HG03571 (cell line): ENCODE measurements at regions not wholly inside any gene's neighbourhood (a gene's known extent, or its start where the extent isn't known, plus 50 kb on each side); places are given as distances from the start of the nearest gene placed in this dataset.
"Not testable (repeated sequence)": the region's sequence is repeated elsewhere in the genome, so short reads cannot be mapped to it uniquely, and the experiment has no call there.

ENCODE experiments used
- ATAC-seq: cut with Tn5 transposase; IDR thresholded peaks from one replicate; pipeline ENCODE4 v1.9.1; 2021; ENCODE audit not compliant: unreplicated experiment

DNA sequence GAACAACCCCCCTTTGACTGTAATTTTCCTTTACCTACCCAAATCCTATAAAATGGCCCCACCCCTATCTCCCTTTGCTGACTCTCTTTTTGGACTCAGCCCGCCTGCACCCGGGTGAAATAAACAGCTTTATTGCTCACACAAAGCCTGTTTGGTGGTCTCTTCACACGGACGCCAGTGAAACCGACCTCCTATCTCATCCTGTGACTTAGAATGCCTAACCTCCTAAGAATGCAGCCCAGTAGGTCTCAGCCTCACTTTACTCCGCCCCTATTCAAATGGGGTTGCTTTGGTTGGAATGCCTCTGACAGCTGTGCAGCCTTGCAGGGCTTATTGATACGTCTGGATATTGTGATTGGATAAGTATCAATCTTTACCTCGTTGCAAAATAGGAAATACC is 243.8 kb upstream of the PROK2 start:
- ATAC-seq, result not testable (repeated sequence)

DNA sequence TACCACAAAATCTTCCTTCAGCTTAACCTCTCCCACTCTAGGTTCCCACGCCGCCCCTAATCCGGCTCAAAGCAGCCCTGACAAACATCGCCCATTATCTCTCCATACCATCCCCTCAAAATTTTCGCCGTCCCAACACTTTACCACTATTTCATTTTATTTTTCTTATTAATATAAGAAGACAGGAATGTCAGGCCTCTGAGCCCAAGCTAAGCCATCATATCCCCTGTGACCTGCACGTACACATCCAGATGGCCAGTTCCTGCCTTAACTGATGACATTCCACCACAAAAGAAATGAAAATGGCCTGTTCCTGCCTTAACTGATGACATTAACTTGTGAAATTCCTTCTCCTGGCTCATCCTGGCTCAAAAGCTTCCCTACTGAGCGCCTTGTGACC is 243.4 kb upstream of the PROK2 start:
- not testable (repeated sequence) for ATAC-seq

DNA sequence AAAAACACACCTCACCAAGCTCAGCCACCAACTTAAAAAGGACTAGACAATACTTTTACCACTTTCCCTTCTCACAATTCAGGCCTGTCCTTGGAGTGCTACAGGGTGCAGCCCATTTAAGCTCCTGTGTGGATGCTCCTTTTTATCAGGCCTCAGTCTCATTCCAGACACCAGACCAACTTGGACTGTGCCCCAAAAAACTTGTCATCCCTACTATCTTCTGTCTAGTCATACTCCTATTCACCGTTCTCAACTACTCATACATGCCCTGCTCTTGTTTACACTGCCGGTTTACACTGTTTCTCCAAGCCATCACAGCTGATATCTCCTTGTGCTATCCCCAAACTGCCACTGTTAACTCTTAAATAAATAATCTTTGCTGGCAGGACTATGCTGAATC is 242.8 kb upstream of the PROK2 start:
- not testable (repeated sequence) for ATAC-seq

DNA sequence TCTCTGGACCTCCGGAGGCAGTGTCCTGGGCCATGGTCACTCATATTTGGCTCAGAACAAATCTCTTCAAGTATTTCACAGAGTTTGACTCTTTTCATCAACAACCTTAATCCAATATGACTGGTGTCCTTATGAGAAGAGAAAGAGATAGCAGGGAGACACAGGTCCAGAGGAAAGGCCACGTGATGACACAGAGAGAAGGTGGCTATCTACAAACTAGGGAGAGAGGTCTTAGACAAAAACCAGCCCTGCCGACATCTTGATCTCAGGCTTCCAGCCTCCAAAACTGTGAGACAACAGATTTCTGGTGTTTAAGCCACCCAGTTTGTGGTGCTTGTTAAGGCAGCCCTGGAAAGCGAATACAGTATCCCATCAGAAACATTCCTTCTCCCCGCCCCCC is 237.1 kb upstream of the PROK2 start:
- ATAC-seq, result no peak

DNA sequence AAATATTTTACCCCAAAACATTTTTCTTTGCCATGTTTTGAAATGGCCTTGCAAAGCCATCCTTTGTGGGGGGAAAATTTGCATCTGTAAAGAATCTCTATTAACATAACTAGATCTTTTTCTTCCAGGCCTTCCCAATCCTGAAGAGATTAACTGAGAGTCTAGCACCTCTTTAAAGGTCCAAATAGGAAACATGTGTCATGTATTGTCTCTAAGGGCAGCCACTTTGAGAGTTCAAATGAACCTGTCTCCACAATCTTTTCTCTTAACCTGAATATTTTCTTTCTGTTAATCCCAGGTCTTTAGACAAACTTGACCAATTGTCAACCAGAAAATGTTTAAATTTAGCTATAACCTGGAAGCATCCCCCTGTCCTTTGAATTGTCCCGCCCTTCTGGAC is 236.6 kb upstream of the PROK2 start:
- ATAC-seq, result no peak

DNA sequence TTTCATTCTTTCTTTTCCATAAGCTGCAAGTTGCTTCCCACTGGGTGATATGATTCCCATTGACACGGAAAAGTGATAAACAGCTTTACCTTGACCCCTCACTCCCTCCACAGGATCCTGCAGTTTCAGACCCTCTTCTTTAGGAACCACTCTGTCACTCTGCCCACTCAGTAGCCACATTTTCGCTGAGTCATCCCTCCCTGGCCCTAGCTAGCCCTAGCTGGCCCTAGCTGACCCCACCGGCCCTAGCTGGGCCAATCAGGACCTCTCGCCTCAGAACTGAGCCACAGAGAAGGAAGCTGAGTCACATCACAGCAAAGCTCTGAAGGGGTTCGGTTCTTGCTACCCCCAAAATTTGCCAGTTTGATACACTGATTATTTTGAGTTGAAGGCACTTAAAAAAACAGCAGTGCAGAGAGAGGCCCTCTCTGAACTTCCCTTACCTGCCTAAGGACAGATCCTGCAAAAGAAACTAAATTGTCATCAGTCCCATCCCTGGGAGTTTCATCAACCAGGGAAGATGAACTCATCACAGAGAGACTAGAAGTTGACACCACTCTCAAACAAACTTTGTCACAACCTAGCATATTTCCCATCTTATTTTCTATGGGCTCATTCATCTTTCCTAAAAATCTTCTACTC is 233.5 kb upstream of the PROK2 start:
- no peak for ATAC-seq

DNA sequence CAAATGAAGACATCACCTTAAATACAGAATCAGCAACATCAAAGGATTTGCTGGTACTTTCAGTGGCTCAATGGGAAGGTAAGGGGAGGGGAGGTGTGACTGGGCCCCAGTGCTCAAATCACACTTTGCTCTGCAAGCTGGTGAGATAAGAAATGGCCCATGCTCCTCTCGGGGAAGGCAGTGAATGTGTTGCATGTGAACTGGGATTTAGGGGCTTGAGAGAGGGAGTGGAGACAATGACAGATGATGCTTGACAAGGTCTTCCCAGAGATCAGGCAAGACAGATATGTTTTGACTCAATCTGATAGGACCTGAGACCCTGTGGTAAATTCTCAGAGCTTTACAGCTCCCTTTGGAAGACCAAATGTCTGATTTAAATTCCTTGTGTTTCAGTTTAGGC is 233.0 kb upstream of the PROK2 start:
- no peak for ATAC-seq

DNA sequence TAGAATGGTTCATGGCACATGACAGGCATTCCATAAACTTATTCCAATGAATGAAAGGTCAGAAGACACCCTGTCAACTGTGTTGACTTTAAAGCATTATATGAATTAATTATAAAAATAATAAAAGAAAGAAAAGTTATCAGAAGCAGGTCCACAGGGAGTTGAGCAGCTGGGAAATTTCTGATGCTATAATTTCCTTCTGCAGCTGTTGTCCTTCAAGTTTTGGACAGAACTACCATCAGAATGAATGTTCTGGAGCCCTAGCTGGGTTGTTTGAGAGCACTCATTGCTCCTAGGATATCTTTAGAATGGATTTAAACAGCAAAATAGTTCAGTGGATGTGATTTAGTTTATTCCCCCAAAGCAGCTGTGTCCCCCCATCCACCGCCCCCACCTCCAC is 232.4 kb upstream of the PROK2 start:
- ATAC-seq, result no peak

DNA sequence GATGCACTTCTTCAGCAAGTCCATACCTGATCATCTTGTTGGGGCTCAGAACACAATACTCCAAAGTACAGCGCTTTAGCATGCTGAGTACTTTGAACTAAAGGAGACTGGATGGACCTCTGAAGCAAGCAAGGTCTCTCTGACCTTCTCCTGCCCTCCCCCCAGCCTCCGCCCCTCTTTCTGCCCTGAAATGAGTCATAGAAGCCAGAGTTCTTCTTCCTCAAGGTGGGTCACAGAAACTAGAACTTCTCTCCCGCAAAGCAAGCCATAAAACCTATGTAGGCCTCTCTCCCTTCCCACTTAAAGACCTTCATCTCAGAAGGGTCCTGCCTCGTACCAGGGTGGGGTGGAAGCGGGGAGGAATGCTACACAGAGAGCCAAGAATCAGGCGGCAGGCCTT is 230.5 kb upstream of the PROK2 start:
- ATAC-seq, result peak; percentile 64

DNA sequence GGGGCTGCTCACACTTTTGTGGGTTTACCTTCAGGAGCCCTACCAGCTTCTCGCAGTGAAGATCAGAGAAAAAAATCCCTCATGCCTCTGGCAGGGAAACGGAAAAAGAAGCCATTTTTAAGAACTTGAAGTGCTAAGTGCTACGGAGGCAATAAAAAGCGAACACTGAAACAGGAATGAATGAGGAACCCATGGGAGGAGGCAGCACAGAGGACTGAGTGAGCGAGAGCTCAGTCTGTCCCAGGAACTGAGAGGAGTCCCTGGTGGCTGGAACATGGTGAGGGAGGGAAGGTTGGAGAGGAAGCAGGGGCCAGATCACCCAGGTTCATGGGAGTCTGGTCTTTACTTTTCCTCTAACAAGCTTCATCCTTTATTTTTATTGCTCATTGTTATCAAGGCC is 228.1 kb upstream of the PROK2 start:
- no peak for ATAC-seq

DNA sequence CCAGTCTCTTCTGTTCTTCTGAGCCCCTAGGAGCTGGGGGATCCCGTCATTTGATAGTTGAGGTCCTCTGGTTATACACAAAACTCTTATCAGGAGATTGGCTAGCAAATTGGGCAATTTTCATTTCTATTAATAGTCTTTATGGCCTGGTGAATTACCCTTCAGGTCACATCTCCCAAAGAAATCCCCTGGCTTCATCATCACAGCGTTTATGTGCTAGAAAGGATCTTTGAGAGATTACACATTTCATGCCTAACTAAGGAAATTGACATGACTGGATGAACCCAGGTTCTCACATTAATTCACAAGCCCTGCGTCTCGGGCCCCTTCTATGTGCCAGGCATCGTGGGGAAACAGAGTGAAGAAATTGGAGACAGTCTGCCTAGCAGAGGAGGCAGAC is 227.4 kb upstream of the PROK2 start:
- no peak for ATAC-seq

DNA sequence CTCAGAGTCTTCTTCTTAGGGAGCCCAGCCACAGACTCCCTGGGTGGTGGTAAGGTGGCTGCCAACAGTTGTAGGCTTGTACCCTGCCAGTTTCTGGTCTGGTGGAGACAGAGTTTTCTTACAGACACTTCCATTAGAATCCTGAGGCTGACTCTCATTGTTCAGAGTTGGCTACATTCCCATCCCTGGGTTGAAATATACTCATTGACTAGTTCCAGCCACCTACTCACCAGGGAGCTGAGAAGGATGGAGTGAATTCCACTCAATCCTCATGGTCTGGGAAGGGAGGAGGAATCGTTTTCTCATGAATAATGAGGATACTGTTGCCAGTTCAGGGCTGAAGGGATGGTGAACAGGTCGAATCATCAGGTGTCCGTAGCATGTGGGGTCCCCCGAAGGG is 226.5 kb upstream of the PROK2 start:
- no peak for ATAC-seq

DNA sequence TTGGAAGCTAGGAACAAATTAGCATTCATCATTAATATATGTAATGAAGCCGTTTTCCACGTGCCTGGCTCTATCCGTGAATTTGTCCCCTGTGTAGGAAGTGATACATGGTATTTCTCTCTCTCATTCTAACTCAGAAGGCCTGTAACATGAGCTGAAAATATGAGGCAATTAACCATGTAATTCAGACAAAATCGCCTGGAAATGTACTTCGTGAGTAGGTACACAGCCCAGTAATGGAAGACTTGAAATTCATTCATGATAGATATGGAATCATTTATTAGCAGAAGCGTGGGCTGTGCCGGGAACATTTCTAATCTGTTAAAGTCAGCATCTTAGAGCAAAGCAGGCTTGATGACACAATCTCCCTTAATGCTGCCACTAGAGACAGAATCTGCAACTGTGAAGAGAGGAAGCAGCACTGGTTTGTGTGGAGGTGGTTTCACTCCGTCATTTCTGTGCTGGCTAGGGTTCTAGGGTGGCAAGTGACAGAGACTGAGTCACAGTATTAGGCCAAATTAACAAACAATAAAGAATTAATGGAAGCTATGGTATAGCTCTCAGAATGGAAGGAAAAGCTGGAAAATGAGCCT is 225.0 kb upstream of the PROK2 start:
- ATAC-seq, result no peak

DNA sequence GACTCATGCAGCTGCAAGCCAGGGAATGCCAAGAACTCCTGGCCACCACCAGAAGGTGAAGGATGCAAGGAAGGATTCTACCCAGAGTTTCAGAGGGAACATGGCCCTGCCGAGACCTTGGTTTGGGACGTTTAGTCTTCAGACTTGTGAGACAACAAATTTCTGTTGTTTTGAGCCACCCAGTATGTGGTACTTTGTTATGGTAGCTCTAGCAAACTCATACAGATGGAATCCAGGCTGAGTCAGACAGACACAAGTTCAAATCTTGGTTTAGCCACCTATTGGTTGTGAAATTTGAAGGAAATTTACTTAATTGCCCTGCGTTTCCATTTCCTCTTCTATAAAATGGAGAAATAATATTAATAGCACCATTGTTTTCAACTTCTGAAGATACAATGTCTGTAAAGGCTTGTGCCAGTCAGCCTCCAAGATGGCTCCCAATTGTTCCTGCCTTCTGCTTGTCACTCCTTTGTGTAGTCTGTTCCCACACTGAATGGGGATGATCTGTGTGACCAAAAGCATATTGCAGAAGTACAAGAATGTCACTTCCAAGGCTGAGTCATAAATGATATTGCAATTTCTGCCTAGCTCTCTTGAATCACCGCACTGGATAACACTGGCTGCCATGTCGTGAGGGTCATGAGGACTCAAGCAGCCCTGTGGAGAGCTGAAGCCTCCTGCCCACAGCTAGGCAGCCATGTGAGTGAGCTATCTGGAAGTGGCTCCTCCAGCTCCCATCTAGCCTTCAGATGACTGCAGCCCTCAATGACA is 223.5 kb upstream of the PROK2 start:
- no peak for ATAC-seq

DNA sequence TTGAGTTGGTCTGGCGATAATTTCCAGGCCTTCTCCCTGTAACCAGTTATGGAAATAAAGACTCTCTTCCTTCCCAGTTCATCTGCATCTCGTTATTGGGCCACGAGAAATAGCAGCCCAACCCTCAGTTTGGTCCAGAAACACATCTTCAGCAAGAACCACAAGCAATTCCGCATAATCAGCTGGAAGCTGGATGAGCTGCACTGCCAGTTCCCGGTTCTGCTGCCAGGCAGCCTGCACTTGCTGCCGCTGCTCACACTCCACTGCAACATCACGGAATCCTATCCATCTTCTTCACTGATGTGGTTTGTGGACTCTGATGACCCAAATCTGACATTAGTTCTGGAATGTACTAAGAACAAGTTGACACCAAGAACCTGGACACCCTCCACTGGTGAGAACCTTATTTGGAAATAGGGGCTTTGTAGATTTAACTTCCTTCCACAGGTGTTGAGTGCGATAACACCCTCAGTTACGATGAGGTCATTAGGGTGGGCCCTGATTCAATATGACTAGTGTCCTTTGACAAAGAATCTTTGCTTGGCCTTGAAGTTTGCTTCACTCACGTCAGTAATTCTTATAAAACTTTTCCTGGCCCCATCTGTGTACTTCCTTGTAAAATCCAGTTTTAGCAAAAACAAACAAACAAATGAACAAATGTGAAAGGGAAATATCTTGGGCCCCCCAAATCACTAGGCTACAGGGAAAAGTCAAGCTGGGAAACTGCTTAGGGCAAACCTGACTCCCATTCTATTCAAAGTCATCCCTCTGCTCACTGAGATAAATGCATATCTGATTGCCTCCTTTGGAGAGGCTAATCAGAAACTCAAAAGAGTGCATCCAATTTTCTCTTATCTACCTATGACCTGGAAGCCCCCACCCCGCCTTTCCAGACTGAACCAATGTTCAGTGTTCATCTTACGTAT is 221.9 kb upstream of the PROK2 start:
- no peak for ATAC-seq

DNA sequence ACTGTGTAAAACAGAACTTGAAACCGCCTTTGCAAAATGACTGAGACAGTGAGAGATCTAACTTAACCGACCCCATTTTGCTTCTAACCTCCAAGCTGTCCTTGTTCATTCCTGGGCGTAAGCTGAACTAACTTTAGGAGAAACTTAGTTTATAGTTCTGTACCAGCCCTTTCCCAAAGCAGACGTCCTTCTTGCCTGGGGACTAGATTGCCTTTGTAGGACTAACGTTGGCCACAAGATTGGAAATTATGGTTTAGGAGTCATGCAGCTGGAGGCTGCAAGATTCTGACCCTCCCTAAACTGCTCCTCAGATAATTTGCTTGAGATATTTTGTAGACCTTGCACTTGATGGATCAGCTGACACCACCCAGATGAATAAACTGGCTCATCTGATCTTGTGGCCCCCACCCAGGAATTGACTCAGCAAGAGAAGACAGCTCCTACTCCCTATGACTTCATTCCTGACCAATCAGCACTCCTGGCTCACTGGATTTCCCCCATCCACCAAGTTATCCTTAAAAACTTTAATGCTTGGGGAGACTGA is 219.9 kb upstream of the PROK2 start:
- no peak for ATAC-seq

DNA sequence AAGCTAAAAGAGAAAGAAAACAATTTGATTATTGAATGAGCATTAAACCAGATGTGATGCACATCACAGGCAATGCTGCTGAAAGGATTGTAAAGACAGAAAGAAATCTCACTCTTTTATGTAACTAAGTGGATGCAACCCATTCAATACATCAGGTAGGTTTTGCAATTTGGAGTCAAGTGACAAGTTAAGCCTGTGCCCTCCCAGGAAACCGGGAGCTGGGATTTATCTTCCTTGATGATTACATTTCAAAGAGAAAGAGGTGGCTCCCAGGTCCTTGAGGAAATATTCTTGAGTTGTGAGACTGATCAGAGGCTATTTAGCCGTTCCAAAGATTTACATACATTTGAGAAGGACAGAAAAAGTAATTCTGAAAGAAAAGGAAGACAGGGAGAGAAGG is 219.0 kb upstream of the PROK2 start:
- no peak for ATAC-seq

DNA sequence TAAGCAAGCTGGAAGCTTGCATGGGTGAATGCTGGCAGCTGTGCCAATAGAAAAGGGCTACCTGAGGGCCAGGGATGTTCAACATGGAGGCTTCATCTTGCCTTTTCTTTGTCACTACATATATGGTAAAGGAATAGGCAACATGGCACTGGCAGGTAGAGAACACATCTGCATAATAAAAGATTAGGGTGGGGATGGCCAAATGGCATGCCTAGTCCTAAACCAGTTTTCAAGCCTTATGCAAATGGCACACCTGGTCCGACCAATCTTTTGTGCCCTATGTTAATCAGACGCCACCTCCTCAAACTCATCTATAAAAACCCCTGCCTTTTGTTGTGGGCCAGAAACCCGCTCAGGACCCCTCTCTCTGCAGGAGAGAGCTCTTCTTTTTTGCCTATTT is 216.8 kb upstream of the PROK2 start:
- ATAC-seq, result no peak

DNA sequence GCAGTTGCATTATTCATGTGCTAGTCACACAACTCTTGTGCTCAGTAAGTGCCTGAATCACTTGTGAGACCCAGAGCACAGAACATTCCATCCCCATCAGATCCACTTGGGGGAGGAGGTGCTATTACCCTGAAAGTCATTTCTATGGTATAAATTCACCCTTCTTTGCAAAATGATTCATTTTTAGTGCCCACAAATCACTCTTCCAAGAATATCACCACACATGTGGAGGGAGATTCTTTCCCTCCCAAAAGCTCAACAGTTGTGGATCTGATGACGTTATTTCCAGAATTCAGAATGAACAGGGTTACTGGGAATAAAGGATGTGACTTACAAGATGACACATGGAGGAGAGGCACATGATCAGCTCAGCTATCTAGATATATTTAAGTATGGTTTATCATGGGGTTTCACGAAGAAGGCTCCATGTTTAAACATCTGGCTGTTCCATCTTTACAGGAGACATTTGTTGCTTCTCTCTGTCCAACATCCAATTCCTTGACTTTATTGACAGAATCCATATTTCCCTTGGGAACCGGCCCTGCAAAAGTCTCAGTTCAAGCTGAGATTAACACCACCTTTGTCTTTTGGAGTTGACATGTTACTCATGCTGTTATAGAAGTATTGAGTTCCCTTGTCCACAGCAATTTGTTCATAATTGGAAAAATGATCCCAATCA is 214.2 kb upstream of the PROK2 start:
- no peak for ATAC-seq

DNA sequence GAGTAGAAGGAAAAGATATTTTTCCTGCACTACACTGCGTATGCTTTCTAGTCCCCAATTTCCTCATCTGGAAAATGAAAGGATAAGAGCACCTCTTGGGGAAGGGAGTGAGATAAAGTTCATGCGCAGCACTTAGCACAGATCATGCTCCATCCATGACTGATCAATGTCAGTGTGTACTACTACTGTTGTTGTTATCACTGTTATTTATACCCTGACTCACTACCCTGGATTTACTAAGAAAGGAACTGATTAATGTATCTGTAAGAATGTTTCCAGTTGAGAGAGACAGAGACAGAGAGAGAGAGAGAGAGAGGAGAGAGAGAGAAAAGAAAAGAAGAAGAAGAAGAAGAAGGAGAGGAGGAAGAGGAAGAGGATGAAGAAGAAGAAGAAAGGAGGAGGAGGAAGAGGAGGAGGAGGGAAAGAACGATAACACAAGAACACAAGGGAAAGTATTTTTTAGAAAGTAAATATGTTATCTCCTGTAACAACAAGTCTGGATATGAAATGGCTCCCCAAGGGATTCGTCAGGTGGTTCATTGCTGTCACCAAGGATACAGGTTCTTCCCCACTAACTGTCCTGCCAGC is 212.2 kb upstream of the PROK2 start:
- no peak for ATAC-seq
